Inflammatory macrophage (primary cell): ENCODE measurements at regions not wholly inside any gene's neighbourhood (a gene's known extent, or its start where the extent isn't known, plus 50 kb on each side); places are given as distances from the start of the nearest gene placed in this dataset.
A peak's percentile ranks its signal among the peaks of the same experiment; 100 is the strongest.

ENCODE experiments used
- DNase-seq, 2 donors: peaks; one replicate each; pipeline ENCODE4 v3.0.0-alpha.2; 2020 to 2022

DNA sequence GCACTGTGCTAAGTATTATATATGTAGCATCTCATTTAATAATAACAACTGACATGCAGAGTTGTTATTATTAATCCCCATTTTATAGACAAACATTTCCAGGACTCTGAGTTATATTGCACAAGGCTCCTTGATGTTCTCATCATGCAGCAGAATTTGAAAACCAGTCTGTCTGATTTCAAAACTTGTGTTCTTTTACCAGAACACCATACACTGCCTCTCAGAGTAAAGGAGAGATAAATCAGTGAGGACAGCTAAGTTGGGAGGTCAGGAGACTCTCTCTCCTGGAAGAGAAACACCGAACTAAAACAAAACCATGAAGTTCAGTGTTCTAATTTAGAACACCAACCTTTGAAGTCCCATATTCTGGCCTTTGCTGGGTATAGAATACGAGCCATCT, 92.7 kb upstream of the TNC start:
- no peak for DNase-seq

DNA sequence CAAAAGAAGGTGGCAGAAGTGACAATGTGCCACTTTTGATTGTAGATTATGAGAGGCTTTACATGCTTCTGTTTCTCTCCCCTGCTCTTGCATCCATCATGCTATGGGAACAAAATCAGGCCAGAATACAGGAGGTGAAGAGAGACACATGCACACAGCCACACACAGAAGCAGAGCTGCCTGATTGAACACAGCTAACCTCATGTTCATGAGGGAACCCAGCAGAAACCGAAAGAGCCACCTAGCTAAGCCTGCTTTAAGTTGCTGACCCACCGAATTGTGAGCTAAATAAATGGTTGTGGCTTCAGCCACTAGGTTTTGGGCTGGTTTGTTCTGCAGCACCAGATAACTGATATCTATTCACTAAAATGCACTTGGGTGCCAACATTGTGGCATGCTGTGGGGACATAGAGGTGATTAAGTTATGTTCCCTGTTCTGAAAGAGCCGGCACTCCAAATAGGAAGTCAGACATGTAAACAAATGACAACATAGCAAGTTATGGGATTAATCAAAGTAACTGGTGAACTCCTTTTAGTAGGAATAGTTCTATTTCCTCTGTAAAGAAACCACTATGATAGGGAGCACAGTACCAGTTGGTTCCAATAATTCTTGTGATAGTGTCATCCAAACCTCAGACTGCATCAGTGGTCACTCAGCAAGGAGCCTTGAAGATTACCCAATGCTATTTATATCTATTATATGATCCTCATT, 93.6 kb upstream of the TNC start:
- DNase-seq: no peak

DNA sequence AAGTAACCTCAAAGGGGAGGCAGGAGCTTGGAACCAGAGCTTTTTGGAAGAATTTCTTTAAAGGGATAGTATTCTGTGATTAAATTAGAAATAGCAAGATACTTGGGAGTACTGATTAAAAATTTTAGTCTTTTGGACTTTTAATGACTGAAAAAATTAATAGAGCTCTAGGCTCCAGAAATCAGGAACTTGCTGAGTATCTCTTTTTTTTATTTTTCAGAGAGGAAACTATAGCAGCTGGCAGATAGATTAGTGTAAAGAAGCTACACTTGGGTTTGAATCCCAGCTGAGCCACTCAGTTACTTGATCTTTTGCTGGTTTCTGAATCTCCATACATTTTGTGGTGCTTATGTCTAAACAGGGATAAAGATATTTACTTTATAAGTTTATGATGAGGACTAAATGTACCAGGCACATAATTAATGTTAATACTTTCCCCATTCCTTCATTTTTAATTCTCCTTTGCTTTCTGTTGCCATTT, 94.2 kb upstream of the TNC start:
- DNase-seq: no peak

- no peak for DNase-seq
These were observed 94.9 kb upstream of the TNC start for GRCh38 chr9:115212832-115213231.

- DNase-seq: no peak
These were observed 95.9 kb upstream of the TNC start for GRCh38 chr9:115213818-115214334.

DNA sequence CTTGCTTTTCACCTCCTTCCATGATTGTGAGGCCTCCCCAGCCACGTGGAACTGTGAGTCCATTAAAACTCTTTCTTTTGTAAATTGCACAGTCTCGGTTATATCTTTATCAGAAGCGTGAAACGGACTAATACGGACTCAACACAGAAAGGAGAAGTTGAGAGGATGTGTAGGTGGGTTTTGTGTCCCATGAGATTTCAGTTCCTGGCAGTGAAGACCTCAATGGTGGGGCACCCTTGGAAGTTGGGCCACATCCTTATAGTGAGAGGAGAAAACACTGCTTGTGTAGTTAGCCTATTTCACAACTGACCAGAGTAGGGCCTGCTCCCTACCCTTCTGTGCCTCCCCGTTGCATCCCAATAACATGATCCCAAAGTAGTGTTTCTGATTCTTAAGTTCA, 98.9 kb upstream of the TNC start:
- no peak for DNase-seq

GRCh38 chr9:115220319-115221005, 102.5 kb upstream of the TNC start:
- DNase-seq: no peak

- no peak for DNase-seq
These were observed 105.5 kb upstream of the TNC start for GRCh38 chr9:115223471-115223870.

DNA sequence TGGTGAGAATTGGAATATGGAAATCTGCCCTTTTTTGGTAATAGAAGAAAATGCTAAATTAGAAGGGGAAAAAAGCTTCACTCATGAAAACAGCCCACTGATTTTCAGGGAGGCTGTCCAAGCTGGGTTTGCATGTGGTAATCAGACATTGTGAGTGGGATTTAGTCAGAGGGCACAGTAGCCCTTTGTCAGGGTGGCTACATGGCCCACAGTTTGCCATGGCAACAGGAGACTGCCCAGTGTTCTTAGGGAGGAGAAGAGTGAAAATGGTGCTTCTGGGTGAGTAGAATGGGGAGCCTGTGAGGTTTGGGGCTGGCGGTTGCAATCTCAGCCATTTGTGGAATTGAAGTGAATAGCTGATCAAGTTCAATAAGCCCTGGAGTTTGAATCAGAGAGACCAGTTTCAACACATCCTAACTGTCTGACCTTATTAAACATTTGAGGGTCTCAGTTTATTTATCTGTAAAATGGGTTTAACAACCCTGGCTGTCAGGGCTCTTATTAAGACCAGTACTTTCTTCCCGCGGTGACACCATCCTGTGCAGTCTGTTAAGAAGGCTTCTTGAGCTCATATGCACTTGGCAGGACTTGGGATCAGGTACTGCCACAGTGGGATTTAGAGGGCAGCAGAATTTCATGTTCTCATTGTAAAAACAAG, 107.6 kb upstream of the TNC start:
- no peak for DNase-seq

DNA sequence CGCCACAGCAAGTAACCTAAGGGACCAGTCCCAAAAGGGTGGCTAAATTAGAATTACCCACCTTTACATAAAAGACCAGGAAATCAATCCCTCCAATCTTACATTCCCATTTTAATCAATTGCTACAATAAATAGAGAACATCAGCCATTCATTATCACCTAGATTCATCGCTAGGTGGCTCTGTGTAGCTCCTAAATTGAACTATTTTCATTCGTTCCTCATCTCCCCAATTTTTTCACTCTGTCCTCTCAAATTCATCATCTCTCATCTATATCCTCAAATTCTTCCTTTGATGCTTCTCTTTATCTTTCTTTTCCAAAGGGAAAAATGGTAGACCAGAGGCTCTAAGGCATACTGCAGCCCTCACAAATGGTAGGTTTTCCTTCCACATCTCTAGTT, 108.2 kb upstream of the TNC start:
- DNase-seq: no peak

- no peak for DNase-seq
These were observed 111.5 kb upstream of the TNC start for GRCh38 chr9:115229496-115229895.

DNA sequence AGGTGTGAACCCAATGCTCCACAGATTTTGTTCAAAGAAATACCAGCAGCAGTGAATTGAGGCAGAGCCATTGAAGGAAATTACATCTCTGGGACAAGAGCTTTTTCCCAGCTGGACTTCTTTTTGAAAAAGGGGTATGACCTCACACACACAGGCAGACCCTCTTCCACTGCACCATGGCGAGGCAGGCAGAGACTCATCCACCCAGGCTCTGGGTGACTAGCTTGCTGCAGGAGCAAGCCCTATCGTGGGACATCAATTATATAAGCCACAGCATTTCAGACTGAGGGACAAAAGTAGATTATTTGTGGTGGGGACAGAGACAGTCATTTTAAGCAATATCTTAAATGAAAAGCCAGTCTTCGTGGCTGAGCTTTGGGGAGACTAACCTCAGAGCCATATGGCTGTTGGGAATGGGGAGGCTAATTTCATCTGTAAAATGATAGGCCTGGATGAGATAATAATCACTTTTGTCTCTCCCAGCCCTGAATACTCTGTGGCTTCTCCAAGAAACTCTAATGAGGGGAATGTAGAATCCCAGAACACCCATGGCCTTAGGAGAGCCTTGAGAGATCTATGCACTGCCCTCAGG, 113.1 kb upstream of the TNC start:
- DNase-seq: no peak

GRCh38 chr9:115232181-115232774, 114.3 kb upstream of the TNC start:
- DNase-seq: no peak

DNA sequence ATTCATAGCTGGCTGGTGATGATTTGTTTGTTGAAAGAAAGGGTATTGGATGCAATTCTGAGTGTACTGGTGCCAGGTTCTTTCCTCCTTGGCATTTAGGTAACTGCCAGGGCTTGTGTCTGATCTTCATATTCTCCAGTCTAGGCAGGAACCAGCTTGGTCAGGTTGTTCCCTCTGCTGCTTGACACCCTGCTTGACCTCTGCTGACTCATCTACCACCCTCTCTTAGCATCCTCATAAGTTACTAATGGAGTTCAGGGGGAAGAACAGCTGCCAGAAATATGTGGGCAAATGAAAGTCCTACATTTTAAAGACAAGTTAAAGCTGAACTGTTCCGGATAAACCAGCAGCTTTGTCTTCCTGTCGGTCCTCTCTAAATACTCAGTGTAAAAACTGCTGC, 116.1 kb upstream of the TNC start:
- peak in 1 of 2 donors; percentile 20 for DNase-seq

DNA sequence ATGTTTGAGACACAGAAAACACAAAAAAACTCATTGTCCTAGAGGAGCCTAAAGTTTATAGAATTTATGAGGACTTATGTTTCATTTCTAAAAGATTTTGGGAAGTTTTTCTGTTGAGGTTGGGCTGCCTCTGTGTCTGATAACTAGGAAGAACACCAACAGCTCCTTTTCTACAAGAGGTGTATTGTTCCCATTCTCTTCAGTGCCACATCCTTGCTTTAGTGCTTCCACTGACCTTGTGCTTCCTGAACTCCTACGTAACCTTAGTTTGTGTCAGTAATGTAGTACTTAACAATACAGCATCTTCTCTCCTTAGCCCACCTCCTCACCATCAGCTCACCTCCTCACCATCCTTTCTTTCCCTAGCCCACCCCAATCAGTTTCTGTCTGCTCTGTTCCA, 117.3 kb upstream of the TNC start:
- DNase-seq: no peak

DNA sequence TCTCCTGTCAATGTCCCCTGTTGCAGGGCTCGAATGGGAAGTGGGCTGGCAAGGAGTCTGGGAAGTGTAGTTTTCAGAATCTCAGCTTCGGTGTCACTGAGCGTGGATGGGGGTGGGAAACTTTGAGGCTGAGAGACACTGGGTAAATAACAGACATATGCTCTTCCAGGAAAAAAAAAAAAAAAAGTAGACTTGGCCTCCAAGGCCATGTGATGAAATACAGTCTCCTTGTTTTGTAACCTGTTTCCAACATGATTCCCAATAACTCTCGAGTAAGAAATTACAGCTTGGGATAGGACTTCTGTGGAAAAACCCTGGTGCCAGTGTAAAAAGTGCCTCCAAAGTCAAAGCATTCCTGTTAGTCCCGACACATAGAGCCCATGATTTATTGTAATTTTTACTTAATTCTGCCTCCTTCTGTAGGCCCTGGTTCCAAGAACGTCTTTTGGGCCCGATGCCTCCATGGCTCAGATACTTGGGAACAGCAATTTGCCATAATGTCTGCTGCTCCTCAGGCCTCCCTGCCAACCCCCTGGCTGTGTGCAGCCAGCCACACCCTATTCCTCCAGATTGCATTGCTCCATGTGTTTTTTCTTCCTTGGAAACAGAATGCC, 119.5 kb upstream of the TNC start:
- no peak for DNase-seq

GRCh38 chr9:115240676-115241075, 122.7 kb upstream of the TNC start:
- no peak for DNase-seq

- no peak for DNase-seq
These were observed 123.7 kb upstream of the TNC start for GRCh38 chr9:115241641-115242040.

DNA sequence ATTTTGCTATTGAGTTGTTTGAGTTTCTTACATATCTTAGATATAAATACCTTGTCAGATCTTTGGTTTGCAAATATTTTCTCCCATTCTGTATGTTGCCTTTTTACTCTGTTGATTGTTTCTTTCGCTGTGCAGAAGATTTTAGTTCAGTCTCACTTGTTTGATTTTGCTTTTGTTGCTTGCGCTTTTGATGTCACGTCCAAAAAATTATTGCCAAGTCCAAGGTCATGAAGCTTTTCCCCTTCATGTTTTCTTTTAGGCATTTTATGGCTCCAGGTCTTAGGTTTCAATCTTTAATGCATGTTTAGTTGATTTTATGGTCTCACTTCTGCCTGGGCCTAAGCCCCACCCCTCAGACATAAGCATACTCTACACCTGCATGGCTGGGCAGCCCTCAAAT, 131.5 kb upstream of the TNC start:
- no peak for DNase-seq

GRCh38 chr9:115250621-115251032, 132.7 kb upstream of the TNC start:
- no peak for DNase-seq

DNA sequence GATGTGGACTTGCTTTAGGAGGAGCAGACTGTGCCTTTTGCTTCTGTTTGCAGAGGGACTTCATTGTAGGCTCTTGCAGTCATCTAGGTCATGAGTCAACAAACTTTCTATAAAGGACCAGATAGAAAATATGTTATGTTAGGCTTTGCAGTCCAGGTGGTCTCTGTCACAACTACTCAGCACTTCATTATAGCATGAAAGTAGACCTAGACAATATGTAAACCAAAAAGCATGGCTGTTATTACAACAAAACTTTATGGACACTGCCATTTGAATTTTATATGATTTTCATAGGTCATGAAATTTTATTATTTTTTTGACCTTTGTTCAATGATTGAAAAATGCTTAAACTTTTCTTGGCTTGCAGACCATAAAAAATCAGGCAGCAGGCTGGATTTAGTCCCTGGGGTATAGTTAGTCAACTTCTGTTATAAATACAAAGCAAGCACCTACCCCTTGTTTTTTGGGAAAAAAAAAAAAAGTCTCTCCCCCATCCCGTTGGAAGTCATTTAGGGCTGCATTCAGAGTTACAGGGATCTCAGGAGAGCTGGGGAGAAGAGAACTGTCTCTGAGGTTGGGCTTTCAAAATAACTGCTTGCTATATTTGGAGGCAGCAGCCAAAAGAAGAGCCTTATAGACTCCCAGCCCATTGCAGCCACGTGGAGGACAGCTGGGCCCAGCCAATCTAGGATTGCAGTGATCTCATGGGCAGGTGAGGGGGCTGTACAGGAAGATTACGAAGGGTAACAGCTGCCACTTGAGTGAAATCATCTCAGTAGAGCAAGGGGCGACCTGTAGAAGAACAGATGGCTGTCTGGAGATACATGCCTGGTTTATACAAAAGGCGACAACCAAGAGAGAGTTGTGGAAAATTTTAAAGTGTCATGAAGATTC, 136.6 kb upstream of the TNC start:
- no peak for DNase-seq
